ENCODE measurements at regions not wholly inside any gene's neighbourhood (a gene's known extent, or its start where the extent isn't known, plus 50 kb on each side); places are given as distances from the start of the nearest gene placed in this dataset.
"Not testable (repeated sequence)": the region's sequence is repeated elsewhere in the genome, so short reads cannot be mapped to it uniquely, and the experiment has no call there.

DNA sequence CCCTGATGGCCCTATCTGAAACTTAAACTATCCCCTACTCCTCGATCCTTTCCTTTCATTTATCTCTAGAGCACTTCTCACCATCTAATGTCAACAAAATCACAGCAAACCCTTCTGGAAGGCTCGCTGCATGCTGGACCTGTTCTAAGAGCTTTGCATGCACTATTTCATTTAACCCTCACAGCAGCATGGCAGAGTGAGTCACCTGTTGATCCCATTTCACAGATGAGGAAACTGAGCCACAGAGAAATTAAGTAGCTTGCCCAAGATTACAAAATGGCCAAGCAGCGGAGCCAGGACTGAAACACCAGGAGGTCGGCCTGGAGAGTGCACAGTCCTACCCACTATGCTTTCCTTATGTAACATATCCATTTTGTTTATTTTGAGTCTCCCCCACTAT lies 93.1 kb downstream of the ZNF622 start:
- H3K27me3 ChIP-seq (replicated peaks; ENCODE audit: control insufficient read depth, insufficient read depth, low read length), result no peaks in the 10 kb centered on the region; the same call in 1 of the 2 replicates
- TF ChIP-seq, protein P1, sequence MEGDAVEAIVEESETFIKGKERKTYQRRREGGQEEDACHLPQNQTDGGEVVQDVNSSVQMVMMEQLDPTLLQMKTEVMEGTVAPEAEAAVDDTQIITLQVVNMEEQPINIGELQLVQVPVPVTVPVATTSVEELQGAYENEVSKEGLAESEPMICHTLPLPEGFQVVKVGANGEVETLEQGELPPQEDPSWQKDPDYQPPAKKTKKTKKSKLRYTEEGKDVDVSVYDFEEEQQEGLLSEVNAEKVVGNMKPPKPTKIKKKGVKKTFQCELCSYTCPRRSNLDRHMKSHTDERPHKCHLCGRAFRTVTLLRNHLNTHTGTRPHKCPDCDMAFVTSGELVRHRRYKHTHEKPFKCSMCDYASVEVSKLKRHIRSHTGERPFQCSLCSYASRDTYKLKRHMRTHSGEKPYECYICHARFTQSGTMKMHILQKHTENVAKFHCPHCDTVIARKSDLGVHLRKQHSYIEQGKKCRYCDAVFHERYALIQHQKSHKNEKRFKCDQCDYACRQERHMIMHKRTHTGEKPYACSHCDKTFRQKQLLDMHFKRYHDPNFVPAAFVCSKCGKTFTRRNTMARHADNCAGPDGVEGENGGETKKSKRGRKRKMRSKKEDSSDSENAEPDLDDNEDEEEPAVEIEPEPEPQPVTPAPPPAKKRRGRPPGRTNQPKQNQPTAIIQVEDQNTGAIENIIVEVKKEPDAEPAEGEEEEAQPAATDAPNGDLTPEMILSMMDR (IDR thresholded peaks at IDR 0.05; ENCODE audit: insufficient read depth in 1 of 2, low read depth in 1 of 2, low read length in 1 of 2, severe bottlenecking in 1 of 2, unreplicated experiment in 1 of 2), result no peak
- H3K9me3 ChIP-seq, result no peaks in the 10 kb centered on the region
- POLR2A ChIA-PET, result interaction anchor here (0.7 kb wide), 1 partner anchor 228 kb away, joined by 8 read pairs; no protein-coding TSS in a partner anchor
- Mint-ChIP-seq H3K27me3 (ENCODE audit: insufficient read depth, unreplicated experiment) (peaks cover 20% of the 10 kb centered on the region), H3K4me1 (ENCODE audit: low read depth, unreplicated experiment) (no peaks in the 10 kb centered on the region), H3K4me3 (ENCODE audit: unreplicated experiment) (no peak overlapping the region), H3K27ac (ENCODE audit: unreplicated experiment) (no peak overlapping the region), H3K9me3 (ENCODE audit: unreplicated experiment) (no peaks in the 10 kb centered on the region), H3K36me3 (ENCODE audit: insufficient read depth, unreplicated experiment) (no peaks in the 10 kb centered on the region)
- CTCF ChIA-PET, result no interaction called here
- intact Hi-C loops (cut with micrococcal nuclease; ENCODE audit: unreplicated experiment), result no loop called here
- BruUV-seq (replicated peaks), result no TSS peak
- H3K36me3 ChIP-seq (ENCODE audit: control insufficient read depth, insufficient read depth, low read length), result no peaks in the 10 kb centered on the region
- no peak for DNase-seq
- H3K4me3 ChIP-seq (ENCODE audit: low read depth, low read length), result no peak overlapping the region
- no peaks in the 10 kb centered on the region for H3K4me1 ChIP-seq

- Histone ChIP-seq H3K36me3 (ENCODE audit: control insufficient read depth, insufficient read depth, low read length) (no peaks in the 10 kb centered on the region), H3K4me1 (no peaks in the 10 kb centered on the region), H3K27me3 (replicated peaks; ENCODE audit: control insufficient read depth, insufficient read depth, low read length) (no peaks in the 10 kb centered on the region), H3K9me3 (no peaks in the 10 kb centered on the region), H3K4me3 (ENCODE audit: low read depth, low read length) (no peak overlapping the region)
- Mint-ChIP-seq H3K27ac (ENCODE audit: unreplicated experiment) (no peak overlapping the region), H3K4me3 (ENCODE audit: unreplicated experiment) (no peak overlapping the region), H3K27me3 (ENCODE audit: insufficient read depth, unreplicated experiment) (peaks cover 37% of the 10 kb centered on the region), H3K4me1 (ENCODE audit: low read depth, unreplicated experiment) (no peaks in the 10 kb centered on the region), H3K36me3 (ENCODE audit: insufficient read depth, unreplicated experiment) (no peaks in the 10 kb centered on the region), H3K9me3 (ENCODE audit: unreplicated experiment) (no peaks in the 10 kb centered on the region)
- intact Hi-C loops (cut with micrococcal nuclease; ENCODE audit: unreplicated experiment), result no loop called here
- POLR2A ChIA-PET, result no interaction called here
- TF ChIP-seq, protein P1 (IDR thresholded peaks at IDR 0.05; ENCODE audit: insufficient read depth in 1 of 2, low read depth in 1 of 2, low read length in 1 of 2, severe bottlenecking in 1 of 2, unreplicated experiment in 1 of 2), result no peak
- no TSS peak for BruUV-seq (replicated peaks)
- CTCF ChIA-PET, result no interaction called here
- no peak for DNase-seq
Observed at GRCh38 chr5:16366491-16366890, 99.1 kb downstream of the ZNF622 start.

DNA sequence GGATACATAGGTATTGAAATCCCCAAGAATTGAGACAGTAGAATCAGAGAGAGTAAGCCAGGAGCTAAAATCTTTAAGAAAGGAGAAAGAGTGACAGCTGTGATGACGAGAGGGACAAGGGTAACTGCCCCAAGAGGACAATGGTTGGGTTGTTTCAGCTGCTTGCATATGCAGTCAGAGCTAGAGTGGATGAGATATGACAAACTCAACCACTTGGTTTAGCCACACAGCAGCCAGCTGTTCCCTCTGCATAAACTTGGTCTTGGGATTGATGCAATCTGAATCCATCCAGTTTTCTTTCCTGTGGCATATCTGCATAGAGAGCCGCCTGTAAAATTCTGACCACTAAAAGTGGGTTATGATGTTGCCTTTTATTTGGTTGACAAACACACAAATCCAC lies 100.7 kb downstream of the ZNF622 start:
- Histone ChIP-seq H3K4me3 (ENCODE audit: low read depth, low read length) (no peak overlapping the region), H3K27me3 (replicated peaks; ENCODE audit: control insufficient read depth, insufficient read depth, low read length) (no peaks in the 10 kb centered on the region), H3K36me3 (ENCODE audit: control insufficient read depth, insufficient read depth, low read length) (no peaks in the 10 kb centered on the region), H3K9me3 (no peaks in the 10 kb centered on the region), H3K4me1 (no peaks in the 10 kb centered on the region)
- Mint-ChIP-seq H3K9me3 (ENCODE audit: unreplicated experiment) (no peaks in the 10 kb centered on the region), H3K4me1 (ENCODE audit: low read depth, unreplicated experiment) (no peaks in the 10 kb centered on the region), H3K27ac (ENCODE audit: unreplicated experiment) (no peak overlapping the region), H3K36me3 (ENCODE audit: insufficient read depth, unreplicated experiment) (no peaks in the 10 kb centered on the region), H3K27me3 (ENCODE audit: insufficient read depth, unreplicated experiment) (peaks cover 32% of the 10 kb centered on the region), H3K4me3 (ENCODE audit: unreplicated experiment) (no peak overlapping the region)
- POLR2A ChIA-PET, result no interaction called here
- TF ChIP-seq, protein P1 (IDR thresholded peaks at IDR 0.05; ENCODE audit: insufficient read depth in 1 of 2, low read depth in 1 of 2, low read length in 1 of 2, severe bottlenecking in 1 of 2, unreplicated experiment in 1 of 2), result no peak
- intact Hi-C loops (cut with micrococcal nuclease; ENCODE audit: unreplicated experiment), result no loop called here
- no TSS peak for BruUV-seq (replicated peaks)
- CTCF ChIA-PET, result no interaction called here
- DNase-seq, result no peak

- H3K4me3 ChIP-seq (ENCODE audit: low read depth, low read length); POLR2A ChIA-PET; H3K27me3 ChIP-seq (replicated peaks; ENCODE audit: control insufficient read depth, insufficient read depth, low read length); H3K4me1 ChIP-seq; CTCF ChIA-PET; DNase-seq; H3K9me3 ChIP-seq; intact Hi-C loops (cut with micrococcal nuclease; ENCODE audit: unreplicated experiment); H3K36me3 ChIP-seq (ENCODE audit: control insufficient read depth, insufficient read depth, low read length); H3K36me3 Mint-ChIP-seq (ENCODE audit: insufficient read depth, unreplicated experiment); H3K4me3 Mint-ChIP-seq (ENCODE audit: unreplicated experiment); H3K27ac Mint-ChIP-seq (ENCODE audit: unreplicated experiment); H3K9me3 Mint-ChIP-seq (ENCODE audit: unreplicated experiment); H3K27me3 Mint-ChIP-seq (ENCODE audit: insufficient read depth, unreplicated experiment); H3K4me1 Mint-ChIP-seq (ENCODE audit: low read depth, unreplicated experiment); BruUV-seq (replicated peaks): not testable (repeated sequence)
Observed at GRCh38 chr5:16353439-16353838, 112.2 kb downstream of the ZNF622 start.
